WTC11 (cell line): ENCODE measurements at regions not wholly inside any gene's neighbourhood (a gene's known extent, or its start where the extent isn't known, plus 50 kb on each side); places are given as distances from the start of the nearest gene placed in this dataset.
A peak's percentile ranks its signal among the peaks of the same experiment; 100 is the strongest.

Experiments
- ATAC-seq: fragments of 200-7000 bp; cut with Tn5 transposase; 2 replicates; pipeline ENCODE4 v1.10.0; 2021; ENCODE audit warnings: mild to moderate bottlenecking, moderate library complexity
- CTCF ChIA-PET: fragments of 300-600 bp; sonication (Branson Sonifier 250); formaldehyde crosslinking; loops from one replicate; lab custom pipeline; 2021; ENCODE audit warnings: antibody characterized with exemption; lab: Charles Lee
- POLR2A ChIA-PET: fragments of 350-600 bp; sonication (Branson Sonifier 250); formaldehyde crosslinking; loops from one replicate; lab custom pipeline; 2021; ENCODE audit warnings: antibody characterized with exemption; lab: Charles Lee
- DNase-seq: peaks from one replicate; pipeline ENCODE4 v3.0.0; 2021; ENCODE audit warnings: low spot score
- H3K27ac Mint-ChIP-seq: 2 replicates; pipeline ENCODE4 v1.8.0; 2021; ENCODE audit warnings: mixed read lengths
- H3K27me3 Mint-ChIP-seq: 2 replicates; pipeline ENCODE4 v1.8.0; 2021; ENCODE audit warnings: low read depth, mild to moderate bottlenecking, moderate library complexity, mixed read lengths
- H3K36me3 Mint-ChIP-seq: 2 replicates; pipeline ENCODE4 v1.8.0; 2021; ENCODE audit warnings: mixed read lengths
- H3K4me1 Mint-ChIP-seq: 2 replicates; pipeline ENCODE4 v1.8.0; 2022; ENCODE audit warnings: mixed read lengths
- H3K4me3 Mint-ChIP-seq: 2 replicates; pipeline ENCODE4 v1.8.0; 2021; ENCODE audit warnings: mild to moderate bottlenecking, moderate library complexity, mixed read lengths
- H3K9me3 Mint-ChIP-seq: 2 replicates; pipeline ENCODE4 v1.8.0; 2021; ENCODE audit warnings: mixed read lengths
- AR ChIP-seq: fragments of 250-450 bp; sonication (Bioruptor Pico); IDR thresholded peaks from 2 replicates; pipeline ENCODE4 v1.9.0; 2021; ENCODE audit warnings: mild to moderate bottlenecking
- ARID4B ChIP-seq: sonication (generic); formaldehyde crosslinking; IDR thresholded peaks from 2 replicates; pipeline ENCODE4 v1.8.0; 2023; ENCODE audit warnings: missing genetic modification reagents, mild to moderate bottlenecking, borderline replicate concordance
- ATF2 ChIP-seq: sonication (generic); formaldehyde crosslinking; IDR thresholded peaks from 2 replicates; pipeline ENCODE4 v1.8.1; 2022; ENCODE audit warnings: low read depth, missing genetic modification reagents, borderline replicate concordance
- ESRRA ChIP-seq: sonication (generic); formaldehyde crosslinking; IDR thresholded peaks from 2 replicates; pipeline ENCODE4 v1.8.1; 2022; ENCODE audit warnings: mild to moderate bottlenecking, missing genetic modification reagents, borderline replicate concordance
- FOXK1 ChIP-seq: sonication (generic); formaldehyde crosslinking; IDR thresholded peaks from 2 replicates; pipeline ENCODE4 v1.8.0; 2022; ENCODE audit warnings: mild to moderate bottlenecking, moderate library complexity, missing genetic modification reagents
- JAZF1 ChIP-seq: fragments of 250-450 bp; sonication (Bioruptor Pico); IDR thresholded peaks from 2 replicates; pipeline ENCODE4 v1.9.0; 2021; ENCODE audit warnings: moderate library complexity, mild to moderate bottlenecking, inconsistent platforms
- NFATC4 ChIP-seq: fragments of 250-450 bp; sonication (Bioruptor Pico); IDR thresholded peaks from 2 replicates; pipeline ENCODE4 v1.9.0; 2021; ENCODE audit warnings: mild to moderate bottlenecking
- PREB ChIP-seq: sonication (generic); formaldehyde crosslinking; IDR thresholded peaks from 2 replicates; pipeline ENCODE4 v1.8.1; 2022; ENCODE audit warnings: mild to moderate bottlenecking, missing genetic modification reagents, moderate library complexity, borderline replicate concordance
- STAT6 ChIP-seq: sonication (generic); formaldehyde crosslinking; conservative IDR thresholded peaks from 2 replicates; pipeline ENCODE4 v1.8.1; 2023; ENCODE audit warnings: mild to moderate bottlenecking, low read depth, missing genetic modification reagents, moderate library complexity
- TCF7 ChIP-seq: sonication (generic); formaldehyde crosslinking; IDR thresholded peaks from 2 replicates; pipeline ENCODE4 v1.8.0; 2022; ENCODE audit warnings: mild to moderate bottlenecking, low read depth, missing genetic modification reagents, moderate library complexity
- ZNF232 ChIP-seq: sonication (generic); formaldehyde crosslinking; IDR thresholded peaks from 2 replicates; pipeline ENCODE4 v1.8.0; 2022; ENCODE audit warnings: mild to moderate bottlenecking, missing genetic modification reagents
- ZNF423 ChIP-seq: fragments of 250-450 bp; sonication (Bioruptor Pico); IDR thresholded peaks from 2 replicates; pipeline ENCODE4 v2.1.2; 2022; ENCODE audit warnings: mild to moderate bottlenecking, moderate library complexity
- ZNF671 ChIP-seq: fragments of 250-450 bp; sonication (Bioruptor Pico); IDR thresholded peaks from 2 replicates; pipeline ENCODE4 v1.8.0; 2021; ENCODE audit warnings: mild to moderate bottlenecking
- ZSCAN18 ChIP-seq: fragments of 250-450 bp; sonication (Bioruptor Pico); IDR thresholded peaks from 2 replicates; pipeline ENCODE4 v2.1.2; 2022; ENCODE audit warnings: mild to moderate bottlenecking, moderate library complexity

- H3K36me3 Mint-ChIP-seq, result no peaks in the 10 kb centered on the region
- H3K4me1 Mint-ChIP-seq, result peaks cover 3% of the 10 kb centered on the region; the same call in 1 of the 2 replicates
- ChIA-PET CTCF (interaction anchor here (1.0 to 1.2 kb wide), 4 partner anchors 14 to 307 kb away, joined by 3 to 5 read pairs (median 3); no protein-coding TSS in a partner anchor), POLR2A (interaction anchor here (0.6 kb wide), 1 partner anchor 16 kb away, joined by 3 read pairs; no protein-coding TSS in a partner anchor)
- TF ChIP-seq AR (no peak), NFATC4 (CRISPR knock-in tag) (no peak), ARID4B (no peak), STAT6 (CRISPR knock-in tag) (no peak), TCF7 (CRISPR knock-in tag) (no peak), ZNF232 (no peak), JAZF1 (CRISPR knock-in tag) (no peak), ZSCAN18 (CRISPR knock-in tag) (no peak), ESRRA (no peak), ZNF423 (CRISPR knock-in tag) (no peak), FOXK1 (CRISPR knock-in tag) (no peak), PREB (CRISPR knock-in tag) (no peak), ATF2 (no peak), ZNF671 (CRISPR knock-in tag) (no peak)
- DNase-seq, result peak; percentile 17
- no peak overlapping the region for H3K4me3 Mint-ChIP-seq
- ATAC-seq, result peak; percentile 65
- no peaks in the 10 kb centered on the region for H3K27me3 Mint-ChIP-seq
- H3K9me3 Mint-ChIP-seq, result peaks cover 22% of the 10 kb centered on the region
- H3K27ac Mint-ChIP-seq, result no peak overlapping the region
These were observed 385.5 kb downstream of the MZT1 start for GRCh38 chr13:72341904-72342303.
